ENCODE measurements at regions not wholly inside any gene's neighbourhood (a gene's known extent, or its start where the extent isn't known, plus 50 kb on each side); places are given as distances from the start of the nearest gene placed in this dataset.
"Not testable (repeated sequence)": the region's sequence is repeated elsewhere in the genome, so short reads cannot be mapped to it uniquely, and the experiment has no call there.

DNA sequence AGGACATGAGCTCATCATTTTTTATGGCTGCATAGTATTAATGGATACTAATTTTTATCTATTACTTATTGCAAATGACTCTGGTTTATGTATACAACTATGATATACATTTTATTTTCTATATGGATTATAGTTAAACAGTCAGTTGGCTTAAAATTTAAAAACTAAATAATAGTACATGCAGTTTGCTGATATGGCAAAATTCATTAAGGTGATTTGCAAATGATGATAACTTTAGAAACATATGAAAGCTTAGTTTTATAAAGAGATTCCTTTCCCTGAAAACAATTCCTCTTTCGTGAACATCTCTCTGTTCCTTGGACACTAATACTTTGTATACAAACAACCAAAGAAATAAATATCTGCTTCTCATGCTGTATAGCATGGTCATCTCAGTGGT lies 165.5 kb upstream of the SEMA3E start:
- intact Hi-C loops (cut with DNase I; ENCODE audit: low total_unique reads): no loop called here
- H3K4me3 ChIP-seq (ENCODE audit: low read depth, poor library complexity, severe bottlenecking): no peak overlapping the region
- TF ChIP-seq, protein P1, sequence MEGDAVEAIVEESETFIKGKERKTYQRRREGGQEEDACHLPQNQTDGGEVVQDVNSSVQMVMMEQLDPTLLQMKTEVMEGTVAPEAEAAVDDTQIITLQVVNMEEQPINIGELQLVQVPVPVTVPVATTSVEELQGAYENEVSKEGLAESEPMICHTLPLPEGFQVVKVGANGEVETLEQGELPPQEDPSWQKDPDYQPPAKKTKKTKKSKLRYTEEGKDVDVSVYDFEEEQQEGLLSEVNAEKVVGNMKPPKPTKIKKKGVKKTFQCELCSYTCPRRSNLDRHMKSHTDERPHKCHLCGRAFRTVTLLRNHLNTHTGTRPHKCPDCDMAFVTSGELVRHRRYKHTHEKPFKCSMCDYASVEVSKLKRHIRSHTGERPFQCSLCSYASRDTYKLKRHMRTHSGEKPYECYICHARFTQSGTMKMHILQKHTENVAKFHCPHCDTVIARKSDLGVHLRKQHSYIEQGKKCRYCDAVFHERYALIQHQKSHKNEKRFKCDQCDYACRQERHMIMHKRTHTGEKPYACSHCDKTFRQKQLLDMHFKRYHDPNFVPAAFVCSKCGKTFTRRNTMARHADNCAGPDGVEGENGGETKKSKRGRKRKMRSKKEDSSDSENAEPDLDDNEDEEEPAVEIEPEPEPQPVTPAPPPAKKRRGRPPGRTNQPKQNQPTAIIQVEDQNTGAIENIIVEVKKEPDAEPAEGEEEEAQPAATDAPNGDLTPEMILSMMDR (IDR thresholded peaks at IDR 0.05): no peak
- no peak for TF ChIP-seq POLR2A (IDR thresholded peaks at IDR 0.05)
- 81 to 86% methylated on average over 1 of the region's 1 CpG for WGBS, 2 donors
- DNase-seq (ENCODE audit: low spot score in 2 of 2): no peak

DNA sequence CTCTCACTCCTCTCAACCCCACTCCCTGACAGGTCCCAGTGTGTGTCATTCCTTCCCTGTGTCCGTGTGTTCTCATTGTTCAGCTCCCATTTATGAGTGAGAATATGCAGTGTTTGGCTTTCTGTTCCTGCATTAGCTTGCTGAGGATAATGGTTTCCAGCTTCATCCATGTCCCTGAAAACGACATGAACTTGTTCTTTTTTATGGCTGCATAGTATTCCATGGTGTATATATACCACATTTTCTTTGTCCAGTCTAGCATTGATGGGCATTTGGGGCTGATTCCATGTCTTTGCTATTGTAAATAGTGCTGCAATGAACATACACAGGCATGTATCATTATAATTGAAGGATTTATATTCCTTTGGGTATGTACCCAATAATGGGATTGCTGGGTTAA lies 163.6 kb upstream of the SEMA3E start:
- DNase-seq (ENCODE audit: low spot score in 2 of 2); H3K4me3 ChIP-seq (ENCODE audit: low read depth, poor library complexity, severe bottlenecking); intact Hi-C loops (cut with DNase I; ENCODE audit: low total_unique reads): not testable (repeated sequence)
- WGBS, 2 donors: 79 to 91% methylated on average over 2 of the region's 2 CpGs

DNA sequence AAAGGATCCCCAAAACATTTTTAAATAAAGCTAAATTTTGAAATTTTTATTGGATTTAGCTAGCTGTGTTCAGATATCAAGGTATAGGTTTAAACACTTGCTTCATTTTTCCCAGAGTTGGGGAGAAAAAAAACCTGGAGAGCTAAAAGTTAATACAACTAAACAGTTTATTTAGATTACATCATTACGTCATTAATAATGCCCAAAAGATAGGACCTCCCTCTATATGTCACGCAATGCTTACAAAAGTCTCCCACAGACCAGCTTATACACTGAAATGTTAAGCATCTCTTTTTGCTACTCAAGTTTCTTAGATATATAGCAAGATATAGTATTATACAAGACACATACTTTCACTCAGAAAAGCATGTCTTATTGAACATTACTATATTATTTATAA lies 160.0 kb upstream of the SEMA3E start:
- intact Hi-C loops (cut with DNase I; ENCODE audit: low total_unique reads): no loop called here
- 81 to 86% methylated on average over 2 of the region's 2 CpGs for WGBS, 2 donors
- TF ChIP-seq POLR2A (IDR thresholded peaks at IDR 0.05): no peak
- TF ChIP-seq, protein P1 (IDR thresholded peaks at IDR 0.05): no peak
- H3K4me3 ChIP-seq (ENCODE audit: low read depth, poor library complexity, severe bottlenecking): no peak overlapping the region
- no peak for DNase-seq (ENCODE audit: low spot score in 2 of 2)

DNA sequence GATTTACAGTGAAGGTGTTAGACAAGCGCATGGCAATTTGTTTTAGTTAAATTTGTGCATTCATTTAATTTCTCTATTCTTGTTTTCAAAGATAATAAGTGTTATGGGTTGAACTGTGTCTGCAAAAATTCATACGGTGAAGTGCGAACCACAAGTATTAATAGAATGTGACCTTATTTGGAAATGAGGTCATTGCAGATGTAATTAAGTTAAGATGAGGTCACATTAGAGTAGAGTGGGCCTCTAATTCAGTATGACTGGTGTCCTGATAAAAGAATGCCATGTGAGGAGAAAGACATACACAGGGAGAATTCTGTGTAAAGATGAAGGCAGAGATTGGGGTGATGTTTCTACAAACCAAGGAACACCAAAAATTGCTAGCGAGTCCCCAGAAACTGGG lies 158.8 kb upstream of the SEMA3E start:
- DNase-seq (ENCODE audit: low spot score in 2 of 2): no peak
- TF ChIP-seq, protein P1 (IDR thresholded peaks at IDR 0.05): no peak
- TF ChIP-seq POLR2A (IDR thresholded peaks at IDR 0.05): no peak
- 68 to 80% methylated on average over 4 of the region's 4 CpGs for WGBS, 2 donors
- intact Hi-C loops (cut with DNase I; ENCODE audit: low total_unique reads): no loop called here
- H3K4me3 ChIP-seq (ENCODE audit: low read depth, poor library complexity, severe bottlenecking): no peak overlapping the region

DNA sequence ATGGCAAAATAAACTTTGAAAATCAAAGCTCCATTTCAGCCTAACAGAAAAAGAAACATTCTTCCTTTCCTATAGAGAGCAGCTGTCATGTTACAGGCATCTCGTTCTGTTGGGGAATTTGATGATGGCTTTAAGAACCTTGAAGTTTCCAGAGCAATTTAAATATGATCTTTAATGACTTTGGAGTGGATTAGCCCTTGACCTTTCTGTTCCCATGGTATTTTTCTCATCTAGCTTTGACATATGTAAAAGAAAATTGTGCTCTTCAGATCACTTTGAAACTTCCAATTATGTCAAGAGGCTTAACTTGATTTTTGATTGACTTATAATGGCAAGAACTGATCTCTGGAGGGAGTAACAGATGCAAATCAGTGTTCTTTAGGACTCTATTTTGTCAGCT lies 157.6 kb upstream of the SEMA3E start:
- 29 to 33% methylated on average over 1 of the region's 1 CpG for WGBS, 2 donors
- no peak for DNase-seq (ENCODE audit: low spot score in 2 of 2)
- no peak overlapping the region for H3K4me3 ChIP-seq (ENCODE audit: low read depth, poor library complexity, severe bottlenecking)
- intact Hi-C loops (cut with DNase I; ENCODE audit: low total_unique reads): no loop called here
- no peak for TF ChIP-seq POLR2A (IDR thresholded peaks at IDR 0.05)
- TF ChIP-seq, protein P1 (IDR thresholded peaks at IDR 0.05): no peak

DNA sequence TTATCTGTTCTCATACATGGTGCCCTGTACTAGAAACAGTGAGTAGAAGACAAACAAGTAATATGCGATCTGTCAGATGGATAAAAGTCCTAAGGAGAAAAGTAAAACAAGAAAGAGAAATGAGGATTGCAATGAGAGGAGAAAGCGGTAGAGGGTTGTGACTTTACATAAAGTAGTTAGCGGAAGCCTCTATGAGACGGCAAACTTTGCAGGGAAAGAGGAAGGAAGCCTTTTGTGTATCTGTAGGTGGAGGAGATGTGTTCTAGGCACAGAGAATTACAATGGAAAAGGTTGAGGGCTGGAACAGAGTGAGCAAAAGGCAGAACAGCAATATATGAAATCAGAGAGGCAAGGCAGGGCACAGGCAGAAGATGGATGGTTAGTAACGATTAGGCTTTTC lies 150.4 kb upstream of the SEMA3E start:
- H3K4me3 ChIP-seq (ENCODE audit: low read depth, poor library complexity, severe bottlenecking): no peak overlapping the region
- DNase-seq (ENCODE audit: low spot score in 2 of 2): no peak
- TF ChIP-seq, protein P1 (IDR thresholded peaks at IDR 0.05): no peak
- TF ChIP-seq POLR2A (IDR thresholded peaks at IDR 0.05): no peak
- WGBS, 2 donors: 89 to 91% methylated on average over 5 of the region's 5 CpGs
- intact Hi-C loops (cut with DNase I; ENCODE audit: low total_unique reads): no loop called here

Data from lower leg skin (tissue), 4 donors.